ENCODE measurements at regions not wholly inside any gene's neighbourhood (a gene's known extent, or its start where the extent isn't known, plus 50 kb on each side); places are given as distances from the start of the nearest gene placed in this dataset.

GRCh38 chr17:74010903-74011302 lies 192.6 kb upstream of the RPL38 start:
- H3K27me3 ChIP-seq (ENCODE audit: insufficient read depth, low read depth, severe bottlenecking), result no peaks in the 10 kb centered on the region
- H3K36me3 ChIP-seq, result no peaks in the 10 kb centered on the region
- TF ChIP-seq CTCF (IDR thresholded peaks at IDR 0.05; ENCODE audit: low read depth, low read length), result peak; percentile 43
- DNase-seq, result peak; percentile 71
- H3K4me3 ChIP-seq (ENCODE audit: low read depth, low read length), result no peak overlapping the region
- H3K9me3 ChIP-seq (ENCODE audit: severe bottlenecking), result no peaks in the 10 kb centered on the region
- peak overlapping the region; percentile 74 for H3K27ac ChIP-seq

DNA sequence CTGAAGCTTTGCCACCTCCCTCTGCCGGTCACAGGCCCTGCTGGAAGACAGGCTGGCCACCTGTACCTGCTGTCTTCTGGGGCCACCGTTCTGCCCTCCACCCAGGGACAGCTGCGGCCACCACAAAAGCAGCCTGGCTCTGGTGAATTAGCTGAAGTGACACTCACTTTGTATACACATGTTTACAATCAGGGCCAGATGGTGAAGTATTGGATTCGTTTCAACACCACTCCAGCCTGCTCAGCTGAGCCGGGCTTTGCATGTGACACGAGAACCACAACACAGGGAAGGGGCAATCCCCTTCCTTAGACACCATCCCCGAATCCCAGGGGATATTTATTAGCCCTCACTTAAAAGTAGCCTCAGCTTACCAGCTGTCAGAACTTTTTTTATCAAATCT lies 191.5 kb upstream of the RPL38 start:
- DNase-seq, result peak; percentile 93
- Histone ChIP-seq H3K9me3 (ENCODE audit: severe bottlenecking) (no peaks in the 10 kb centered on the region), H3K27ac (peak overlapping the region; percentile 74), H3K4me3 (ENCODE audit: low read depth, low read length) (peak overlapping the region; percentile 4; the same call in 1 of the 2 replicates), H3K36me3 (no peaks in the 10 kb centered on the region), H3K27me3 (ENCODE audit: insufficient read depth, low read depth, severe bottlenecking) (no peaks in the 10 kb centered on the region)
- peak; percentile 46; the same call in 1 of the 2 replicates for TF ChIP-seq CTCF (IDR thresholded peaks at IDR 0.05; ENCODE audit: low read depth, low read length)

- DNase-seq, result peak; percentile 52
- Histone ChIP-seq H3K27ac (peak overlapping the region; percentile 74), H3K9me3 (ENCODE audit: severe bottlenecking) (no peaks in the 10 kb centered on the region), H3K36me3 (no peaks in the 10 kb centered on the region), H3K4me3 (ENCODE audit: low read depth, low read length) (peak overlapping the region; percentile 4; the same call in 1 of the 2 replicates), H3K27me3 (ENCODE audit: insufficient read depth, low read depth, severe bottlenecking) (no peaks in the 10 kb centered on the region)
- TF ChIP-seq CTCF (IDR thresholded peaks at IDR 0.05; ENCODE audit: low read depth, low read length), result no peak
Observed at GRCh38 chr17:74012465-74012864, 191.0 kb upstream of the RPL38 start.

DNA sequence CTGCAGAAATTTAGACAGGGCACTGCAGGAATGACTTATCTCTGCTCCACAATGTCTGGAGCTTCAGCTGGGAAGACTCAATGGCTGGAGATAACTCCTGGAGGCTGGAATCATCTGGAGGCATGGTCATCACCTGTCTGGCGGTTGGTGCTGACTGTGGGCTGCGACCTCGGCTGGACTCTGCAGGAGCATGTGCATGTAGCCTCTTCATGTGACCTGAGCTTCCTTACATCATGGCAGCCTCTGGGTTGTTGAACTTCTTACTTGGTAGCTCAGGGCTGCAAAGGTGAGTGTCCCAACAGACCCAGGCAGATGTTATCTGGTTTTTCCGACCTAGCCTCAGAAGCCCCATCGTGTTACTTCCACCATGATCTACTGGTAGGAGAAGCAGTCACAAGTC lies 188.2 kb upstream of the RPL38 start:
- H3K9me3 ChIP-seq (ENCODE audit: severe bottlenecking), result no peaks in the 10 kb centered on the region
- no peak overlapping the region for H3K27ac ChIP-seq
- H3K27me3 ChIP-seq (ENCODE audit: insufficient read depth, low read depth, severe bottlenecking), result no peaks in the 10 kb centered on the region
- no peak for DNase-seq
- TF ChIP-seq CTCF (IDR thresholded peaks at IDR 0.05; ENCODE audit: low read depth, low read length), result no peak
- no peak overlapping the region for H3K4me3 ChIP-seq (ENCODE audit: low read depth, low read length)
- H3K36me3 ChIP-seq, result no peaks in the 10 kb centered on the region

- H3K9me3 ChIP-seq (ENCODE audit: severe bottlenecking), result no peaks in the 10 kb centered on the region
- TF ChIP-seq CTCF (IDR thresholded peaks at IDR 0.05; ENCODE audit: low read depth, low read length), result no peak
- no peaks in the 10 kb centered on the region for H3K27me3 ChIP-seq (ENCODE audit: insufficient read depth, low read depth, severe bottlenecking)
- DNase-seq, result no peak
- H3K36me3 ChIP-seq, result no peaks in the 10 kb centered on the region
- no peak overlapping the region for H3K27ac ChIP-seq
- H3K4me3 ChIP-seq (ENCODE audit: low read depth, low read length), result no peak overlapping the region
Observed at GRCh38 chr17:74015990-74016389, 187.5 kb upstream of the RPL38 start.

DNA sequence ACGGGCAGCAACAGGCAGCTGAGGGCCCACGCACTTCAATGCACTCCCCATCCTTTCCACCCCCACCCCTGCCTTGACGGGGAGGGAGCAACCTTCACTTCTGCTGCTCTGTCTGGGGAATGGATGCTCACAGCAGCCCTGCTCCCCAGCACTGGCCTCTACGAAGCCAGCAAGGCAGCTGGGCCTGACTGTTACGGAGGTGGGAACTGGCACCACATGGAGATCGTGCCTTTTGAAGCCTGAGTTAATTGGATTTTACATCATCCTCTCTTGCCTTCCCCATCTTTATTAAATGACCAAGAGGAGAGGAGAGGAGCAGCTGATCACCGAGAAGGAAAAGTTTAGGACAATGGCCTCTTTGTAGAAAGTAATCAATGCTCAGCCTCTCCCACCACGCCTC lies 187.0 kb upstream of the RPL38 start:
- Histone ChIP-seq H3K36me3 (no peaks in the 10 kb centered on the region), H3K27ac (no peak overlapping the region), H3K27me3 (ENCODE audit: insufficient read depth, low read depth, severe bottlenecking) (no peaks in the 10 kb centered on the region), H3K9me3 (ENCODE audit: severe bottlenecking) (no peaks in the 10 kb centered on the region), H3K4me3 (ENCODE audit: low read depth, low read length) (no peak overlapping the region)
- TF ChIP-seq CTCF (IDR thresholded peaks at IDR 0.05; ENCODE audit: low read depth, low read length), result no peak
- DNase-seq, result no peak
